ENCODE measurements at regions not wholly inside any gene's neighbourhood (a gene's known extent, or its start where the extent isn't known, plus 50 kb on each side); places are given as distances from the start of the nearest gene placed in this dataset.

DNA sequence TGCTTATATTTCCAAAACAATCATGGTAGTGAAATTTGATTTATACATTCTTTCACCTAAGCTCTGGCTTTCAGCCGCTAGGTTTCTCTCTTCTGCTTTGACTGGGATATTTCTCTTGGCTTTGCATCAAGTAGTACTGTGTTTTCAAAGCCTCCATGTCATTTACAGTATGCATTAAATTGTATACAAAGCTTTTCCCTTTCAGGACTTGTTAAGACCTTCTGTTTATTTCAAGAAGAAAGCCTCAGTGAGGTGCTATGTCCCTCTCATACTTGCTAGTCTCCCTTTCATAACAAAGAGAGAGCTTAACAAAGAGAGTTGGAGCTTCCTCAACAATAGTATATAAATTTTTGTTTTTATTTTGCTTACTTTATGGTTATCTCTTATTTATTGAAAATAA lies 84.2 kb upstream of the SLC25A26 start:
- DNase-seq = no peak
- in situ Hi-C loops (cut with HindIII; ENCODE audit: low pct_ligation_motif_present, low pct_unique_long_range_greater_than_20kb, low sequenced_read_pairs) = no loop called here

DNA sequence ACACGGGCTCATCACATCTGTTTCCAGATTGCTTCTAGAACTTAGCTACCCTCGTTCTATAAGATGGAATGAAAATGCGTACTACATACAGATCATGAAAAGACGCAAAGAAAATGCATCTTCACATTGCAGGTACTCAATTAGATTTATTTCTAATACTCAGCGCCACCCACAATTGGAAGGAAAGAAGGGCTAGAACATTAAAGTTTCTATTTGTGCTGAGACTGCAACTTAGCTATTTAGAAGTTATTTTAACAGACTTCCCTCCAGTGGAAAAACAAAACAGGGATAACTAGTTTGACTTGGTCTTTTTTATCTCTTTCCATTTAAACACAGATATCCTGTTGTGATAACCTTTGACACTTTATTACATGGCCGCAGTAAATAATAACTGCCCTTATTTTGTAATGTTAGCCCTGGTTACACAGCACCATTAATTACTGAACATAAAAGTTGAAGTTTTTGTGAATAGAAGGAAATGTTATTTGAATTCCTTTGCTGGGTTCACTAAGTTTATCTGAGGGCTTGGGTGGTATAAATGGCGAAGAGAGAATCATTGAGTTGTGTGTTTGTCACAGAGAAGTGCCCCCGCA lies 86.9 kb upstream of the SLC25A26 start:
- in situ Hi-C loops (cut with HindIII; ENCODE audit: low pct_ligation_motif_present, low pct_unique_long_range_greater_than_20kb, low sequenced_read_pairs) = no loop called here

DNA sequence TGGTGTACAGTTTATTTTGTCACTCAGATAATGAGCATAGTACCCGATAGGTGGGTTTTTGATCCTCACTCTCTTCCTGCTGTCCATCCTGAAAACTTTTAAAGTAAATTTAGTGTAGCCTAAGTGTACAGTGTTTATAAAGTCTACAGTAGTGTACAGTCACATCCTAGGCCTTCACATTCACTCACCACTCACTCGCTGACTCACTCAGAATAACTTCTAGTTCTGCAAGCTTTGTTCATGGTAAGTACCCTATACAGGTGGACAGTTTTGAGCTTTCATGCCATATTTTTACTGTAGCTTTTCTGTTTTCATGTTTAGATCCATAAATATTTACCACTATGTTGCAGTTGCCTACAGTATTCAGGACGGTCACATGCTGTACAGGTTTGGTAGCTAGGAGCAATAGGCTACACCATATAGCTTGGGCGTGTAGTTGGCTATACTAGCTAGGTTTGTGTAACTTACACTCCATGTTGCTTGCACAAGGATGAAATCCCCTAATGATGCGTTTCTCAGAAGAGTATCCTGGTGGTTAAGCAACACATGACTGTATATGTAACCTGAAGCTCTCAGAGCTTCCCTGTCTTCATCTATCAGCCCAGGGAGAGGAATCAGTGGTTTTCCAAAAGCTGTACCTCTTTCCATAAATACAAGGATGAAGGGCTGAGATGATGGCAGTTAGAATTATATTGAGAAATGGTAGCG lies 87.6 kb upstream of the SLC25A26 start:
- in situ Hi-C loops (cut with HindIII; ENCODE audit: low pct_ligation_motif_present, low pct_unique_long_range_greater_than_20kb, low sequenced_read_pairs) = no loop called here
- peak; percentile 50 for DNase-seq

More for the DNA sequence above, 86.9 kb upstream of the SLC25A26 start:
- DNase-seq = no peak

DNA sequence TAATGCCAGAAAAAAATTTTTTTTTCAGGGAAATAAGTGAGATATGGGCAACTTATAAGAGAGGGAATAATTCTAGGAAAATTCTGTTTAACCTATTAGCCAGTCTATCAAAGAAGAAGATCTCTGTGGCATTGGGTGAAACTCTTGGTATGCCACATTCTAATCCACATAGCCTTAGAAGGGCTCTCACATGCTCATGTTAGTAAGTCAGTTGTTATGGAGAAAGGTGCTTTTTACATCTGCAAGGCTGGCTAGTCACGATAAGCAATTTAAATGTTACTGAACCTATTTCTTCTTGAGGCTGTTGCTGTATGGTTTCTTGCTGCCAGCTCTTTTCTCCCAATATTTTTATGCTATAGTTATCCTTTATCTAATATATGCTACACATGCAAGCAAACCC lies 89.9 kb upstream of the MAGI1 start:
- no peak for DNase-seq
- in situ Hi-C loops (cut with HindIII; ENCODE audit: low pct_ligation_motif_present, low pct_unique_long_range_greater_than_20kb, low sequenced_read_pairs) = no loop called here

DNA sequence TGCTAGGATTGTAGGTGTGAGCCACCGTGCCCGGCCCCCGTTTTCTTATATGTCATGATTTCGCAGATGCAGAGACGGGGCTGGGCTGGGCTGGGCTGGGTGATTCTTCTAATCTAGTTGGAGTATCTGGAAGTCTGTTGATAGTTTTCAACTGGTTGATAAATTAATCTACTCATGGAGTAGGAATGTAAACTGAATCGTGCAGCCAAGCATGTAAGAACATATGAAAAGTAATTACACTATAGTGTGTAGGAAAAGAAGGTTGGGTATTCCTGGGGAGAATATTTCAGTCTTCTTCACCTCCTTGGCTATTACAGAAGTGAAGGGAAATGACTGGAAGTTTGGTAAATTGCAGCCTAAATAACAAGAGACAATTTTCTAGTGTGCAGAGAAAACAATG lies 82.6 kb upstream of the MAGI1 start:
- in situ Hi-C loops (cut with HindIII; ENCODE audit: low pct_ligation_motif_present, low pct_unique_long_range_greater_than_20kb, low sequenced_read_pairs) = no loop called here
- DNase-seq = peak; percentile 57

DNA sequence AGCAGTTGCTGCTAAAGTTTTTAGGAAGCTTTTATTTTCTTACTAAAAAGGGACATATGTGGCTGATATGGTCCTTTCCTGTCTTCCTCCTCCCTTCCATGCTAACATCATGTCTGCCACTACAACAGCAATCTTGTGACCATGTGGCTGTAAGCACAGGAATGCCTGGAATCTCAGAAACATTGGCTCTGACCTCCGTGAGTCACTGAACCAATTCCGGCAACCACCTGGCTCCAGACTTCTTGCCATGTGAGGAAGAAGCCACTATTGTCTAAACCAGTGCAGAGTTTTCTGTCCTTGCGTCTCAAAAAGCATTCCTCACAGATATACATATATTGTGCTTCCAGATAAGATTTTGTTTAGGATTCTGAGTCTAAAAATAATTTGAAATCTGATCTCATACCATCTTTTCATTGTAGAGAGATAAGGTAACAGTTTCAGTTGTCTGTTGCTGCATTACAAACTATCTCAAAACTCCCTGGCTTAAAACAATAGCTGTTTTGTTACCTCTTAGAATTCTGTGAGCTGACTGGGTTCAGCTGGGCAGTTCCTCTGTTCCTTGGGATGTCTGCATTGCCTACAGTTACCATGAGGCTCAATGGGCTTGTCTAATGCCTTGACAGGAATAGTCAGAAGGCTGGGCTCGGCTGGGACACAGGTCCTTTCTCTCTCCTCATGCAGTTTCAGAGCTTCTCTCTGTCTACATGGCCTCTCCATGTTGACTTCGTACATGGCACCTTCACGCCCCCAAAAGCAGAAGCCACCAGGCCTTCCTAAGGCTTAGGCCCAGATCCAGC lies 77.3 kb upstream of the MAGI1 start:
- DNase-seq = peak; percentile 93
- in situ Hi-C loops (cut with HindIII; ENCODE audit: low pct_ligation_motif_present, low pct_unique_long_range_greater_than_20kb, low sequenced_read_pairs) = no loop called here

DNA sequence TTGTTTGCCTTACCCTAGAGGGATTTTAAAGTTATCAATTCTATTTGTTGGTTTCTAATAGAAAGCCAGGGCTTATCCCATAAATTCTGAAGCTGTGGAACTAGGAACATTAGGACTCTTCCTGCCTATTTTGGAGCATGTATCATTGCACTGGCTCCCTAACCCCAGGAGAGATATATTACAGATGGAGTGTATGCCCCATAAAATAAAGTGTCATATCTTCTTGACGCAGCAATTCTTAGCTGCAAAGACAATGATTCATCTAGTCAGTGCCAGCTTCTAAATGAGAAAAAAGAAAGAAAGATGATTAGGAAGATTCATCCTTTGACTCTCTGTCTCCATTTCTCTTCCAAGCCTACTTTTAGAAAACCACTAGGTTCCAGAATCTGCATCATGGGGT lies 74.8 kb upstream of the MAGI1 start:
- DNase-seq = no peak
- in situ Hi-C loops (cut with HindIII; ENCODE audit: low pct_ligation_motif_present, low pct_unique_long_range_greater_than_20kb, low sequenced_read_pairs) = no loop called here

DNA sequence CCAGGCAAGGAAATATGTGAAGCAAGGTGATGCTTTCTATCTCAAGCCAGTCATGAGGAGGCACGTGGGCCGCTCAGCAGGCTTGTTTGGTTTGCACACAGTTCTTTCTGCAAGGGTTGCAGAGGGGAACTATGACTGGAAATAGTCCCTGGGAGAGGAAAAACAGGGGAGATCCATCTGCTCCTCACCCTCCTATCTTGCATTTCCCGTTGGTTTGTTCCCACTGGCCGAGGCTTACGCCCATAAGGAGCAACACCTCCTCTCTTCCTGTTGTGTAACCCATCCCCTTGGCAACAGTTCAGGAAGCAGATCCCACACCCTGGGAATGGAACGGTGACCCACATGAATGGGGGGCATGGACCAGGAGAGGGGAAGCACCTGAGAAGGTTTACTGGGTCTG lies 72.1 kb upstream of the MAGI1 start:
- in situ Hi-C loops (cut with HindIII; ENCODE audit: low pct_ligation_motif_present, low pct_unique_long_range_greater_than_20kb, low sequenced_read_pairs) = no loop called here
- no peak for DNase-seq

DNA sequence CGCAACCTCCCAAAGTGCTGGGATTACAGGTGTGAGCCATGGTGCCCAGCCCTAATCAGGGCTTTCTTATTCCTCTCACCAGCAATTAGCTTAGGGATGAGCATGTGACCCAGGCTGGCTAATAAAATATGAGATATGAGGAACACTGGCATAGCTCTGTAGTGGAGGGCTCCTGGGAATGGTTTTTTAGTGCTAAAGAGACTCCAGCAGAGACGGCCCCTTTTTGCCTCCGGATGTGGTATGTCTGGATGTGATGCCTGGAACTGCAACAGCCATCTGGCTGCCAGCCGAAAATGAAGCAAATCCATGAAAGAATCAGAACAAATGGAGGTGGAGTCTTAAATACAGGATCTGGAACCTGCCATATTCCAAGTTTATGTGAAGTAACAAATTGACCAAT lies 69.1 kb upstream of the MAGI1 start:
- in situ Hi-C loops (cut with HindIII; ENCODE audit: low pct_ligation_motif_present, low pct_unique_long_range_greater_than_20kb, low sequenced_read_pairs) = no loop called here
- no peak for DNase-seq

DNA sequence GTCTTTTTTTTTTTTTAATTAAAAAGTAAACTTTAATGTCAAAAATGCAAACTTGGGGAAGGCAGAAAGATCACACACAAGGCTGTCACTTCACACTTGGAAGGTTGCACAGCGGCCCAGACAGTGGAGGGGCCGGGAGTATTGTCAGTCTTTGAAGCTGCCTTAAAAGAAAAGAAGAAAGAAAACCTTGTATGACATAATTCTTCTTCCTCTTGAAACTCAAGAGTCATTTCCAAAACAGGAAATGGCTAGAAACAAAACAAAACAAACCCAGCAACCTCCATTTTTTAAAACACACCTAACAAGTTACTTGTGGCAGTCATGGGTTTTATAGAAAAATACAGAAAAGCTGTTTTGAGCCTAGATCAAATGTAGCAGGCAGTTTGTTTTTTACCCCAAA lies 68.1 kb upstream of the MAGI1 start:
- no peak for DNase-seq
- in situ Hi-C loops (cut with HindIII; ENCODE audit: low pct_ligation_motif_present, low pct_unique_long_range_greater_than_20kb, low sequenced_read_pairs) = no loop called here

DNA sequence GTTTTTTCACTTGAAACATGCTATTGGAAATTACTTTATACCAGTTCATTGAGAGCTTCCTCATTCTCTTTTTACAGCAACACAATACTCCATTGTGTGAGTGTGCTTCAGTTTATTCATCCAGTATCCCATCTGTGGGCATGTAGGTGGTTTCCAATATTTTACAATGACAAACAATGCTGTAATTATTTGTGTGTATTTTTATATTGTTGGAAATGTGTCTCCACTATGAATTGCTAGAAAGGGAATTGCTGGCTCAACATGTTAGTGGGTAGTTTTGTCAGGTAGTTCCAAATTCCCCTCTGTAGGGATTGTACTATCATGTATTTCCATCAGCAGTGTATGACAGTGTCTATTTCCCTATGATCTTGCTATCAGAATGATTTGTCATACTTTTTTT lies 65.8 kb upstream of the MAGI1 start:
- in situ Hi-C loops (cut with HindIII; ENCODE audit: low pct_ligation_motif_present, low pct_unique_long_range_greater_than_20kb, low sequenced_read_pairs) = no loop called here

DNA sequence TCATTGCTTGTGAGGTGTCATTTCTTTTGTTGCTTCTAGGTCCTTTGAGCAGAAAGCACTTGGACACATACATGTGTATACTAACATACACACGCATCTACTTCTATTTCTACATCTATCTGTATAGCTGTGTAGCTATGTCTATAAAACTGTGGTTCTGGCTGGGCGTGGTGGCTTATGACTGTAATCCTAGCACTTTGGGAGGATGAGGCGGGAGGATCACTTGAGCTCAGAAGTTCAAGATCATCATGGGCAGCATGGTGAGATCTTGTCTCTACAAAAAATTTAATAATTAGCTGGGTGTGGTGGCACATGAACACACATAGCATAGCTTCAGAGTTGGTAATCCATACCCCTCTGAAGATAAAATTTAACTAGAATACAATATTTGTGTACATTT lies 65.0 kb upstream of the MAGI1 start:
- in situ Hi-C loops (cut with HindIII; ENCODE audit: low pct_ligation_motif_present, low pct_unique_long_range_greater_than_20kb, low sequenced_read_pairs) = no loop called here
- DNase-seq = no peak

More for the DNA sequence above, 65.8 kb upstream of the MAGI1 start:
- no peak for DNase-seq

DNA sequence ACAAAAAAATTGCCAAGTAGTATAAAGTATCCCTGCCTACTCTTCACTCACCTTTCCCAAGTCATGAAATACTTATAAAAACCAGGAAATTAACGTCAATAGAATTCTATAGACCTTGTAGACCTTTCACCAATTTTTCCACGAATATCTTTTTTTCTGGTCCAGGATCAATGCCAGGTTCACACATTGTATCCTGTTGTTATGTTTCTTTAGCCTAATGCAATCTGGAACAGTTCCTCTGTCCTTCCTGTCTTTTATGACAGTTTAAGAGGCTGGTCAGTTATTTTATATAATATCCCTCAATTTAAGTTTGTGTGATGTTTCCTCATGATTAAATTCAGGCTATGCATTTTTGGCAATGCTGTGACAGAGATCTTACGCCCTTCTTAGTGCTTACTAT lies 63.2 kb upstream of the MAGI1 start:
- no peak for DNase-seq
- in situ Hi-C loops (cut with HindIII; ENCODE audit: low pct_ligation_motif_present, low pct_unique_long_range_greater_than_20kb, low sequenced_read_pairs) = no loop called here

DNA sequence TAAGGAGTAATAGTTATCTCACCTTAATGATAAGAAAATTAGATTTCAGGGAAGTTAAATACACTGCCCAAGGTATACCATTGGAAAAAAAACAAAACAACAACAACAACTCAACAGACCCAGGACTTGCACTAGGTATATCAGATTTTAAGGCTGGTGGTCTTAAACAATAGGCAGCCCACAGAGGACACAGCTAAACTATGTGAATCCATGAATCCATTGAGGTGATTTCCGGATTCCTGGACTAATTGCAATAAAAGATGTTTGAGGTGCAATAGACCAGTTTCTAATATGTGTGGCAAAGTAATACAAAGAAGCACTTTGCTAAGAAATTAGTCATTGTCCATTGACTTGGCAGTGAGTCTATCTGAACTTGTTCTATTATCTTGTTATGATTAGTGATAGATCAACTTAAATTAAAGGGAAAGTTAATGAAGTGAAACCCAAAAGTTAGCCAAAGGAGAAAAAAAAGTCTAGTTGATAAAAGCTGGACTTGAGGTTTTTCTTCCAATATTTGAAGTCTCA lies 60.9 kb upstream of the MAGI1 start:
- DNase-seq = no peak
- in situ Hi-C loops (cut with HindIII; ENCODE audit: low pct_ligation_motif_present, low pct_unique_long_range_greater_than_20kb, low sequenced_read_pairs) = no loop called here

DNA sequence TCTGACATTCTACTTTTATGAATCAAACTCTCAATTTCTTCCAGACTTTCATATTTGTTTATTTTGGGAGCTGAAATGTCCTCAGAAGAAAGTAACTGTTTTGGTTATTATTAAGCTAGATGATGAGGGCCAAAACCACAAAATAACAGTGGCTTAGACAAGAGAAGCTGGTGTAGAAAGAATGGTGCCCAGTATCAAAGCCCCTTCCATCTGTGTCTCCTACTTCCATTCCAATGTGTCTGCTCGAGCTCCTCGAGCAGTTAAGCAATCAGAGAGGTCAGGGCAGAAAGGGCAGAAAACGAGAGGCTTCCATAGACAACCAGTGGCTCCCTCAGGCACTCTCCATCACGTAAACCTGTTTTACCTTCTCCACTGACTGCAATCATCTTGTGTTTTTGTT lies 59.7 kb upstream of the MAGI1 start:
- in situ Hi-C loops (cut with HindIII; ENCODE audit: low pct_ligation_motif_present, low pct_unique_long_range_greater_than_20kb, low sequenced_read_pairs) = no loop called here
- DNase-seq = no peak

DNA sequence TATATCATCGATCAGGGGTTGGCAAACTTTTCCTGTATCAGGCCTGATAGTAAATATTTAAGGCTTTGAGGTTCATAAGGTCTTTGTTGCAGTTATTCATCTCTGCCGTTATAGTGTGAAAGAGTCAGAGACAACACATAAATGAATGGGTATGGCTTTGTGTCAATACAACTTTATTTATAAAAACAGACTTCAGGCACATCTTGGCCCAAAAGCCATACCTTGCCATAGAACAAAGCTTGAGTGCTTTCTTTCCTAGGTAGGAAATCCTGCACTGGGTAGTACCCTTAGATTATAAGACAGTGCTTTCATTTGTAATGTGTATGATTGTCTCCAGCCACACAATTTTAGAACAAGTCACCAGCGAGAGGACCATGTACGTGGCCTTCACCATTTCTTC lies 58.9 kb upstream of the MAGI1 start:
- in situ Hi-C loops (cut with HindIII; ENCODE audit: low pct_ligation_motif_present, low pct_unique_long_range_greater_than_20kb, low sequenced_read_pairs) = no loop called here
- DNase-seq = no peak

DNA sequence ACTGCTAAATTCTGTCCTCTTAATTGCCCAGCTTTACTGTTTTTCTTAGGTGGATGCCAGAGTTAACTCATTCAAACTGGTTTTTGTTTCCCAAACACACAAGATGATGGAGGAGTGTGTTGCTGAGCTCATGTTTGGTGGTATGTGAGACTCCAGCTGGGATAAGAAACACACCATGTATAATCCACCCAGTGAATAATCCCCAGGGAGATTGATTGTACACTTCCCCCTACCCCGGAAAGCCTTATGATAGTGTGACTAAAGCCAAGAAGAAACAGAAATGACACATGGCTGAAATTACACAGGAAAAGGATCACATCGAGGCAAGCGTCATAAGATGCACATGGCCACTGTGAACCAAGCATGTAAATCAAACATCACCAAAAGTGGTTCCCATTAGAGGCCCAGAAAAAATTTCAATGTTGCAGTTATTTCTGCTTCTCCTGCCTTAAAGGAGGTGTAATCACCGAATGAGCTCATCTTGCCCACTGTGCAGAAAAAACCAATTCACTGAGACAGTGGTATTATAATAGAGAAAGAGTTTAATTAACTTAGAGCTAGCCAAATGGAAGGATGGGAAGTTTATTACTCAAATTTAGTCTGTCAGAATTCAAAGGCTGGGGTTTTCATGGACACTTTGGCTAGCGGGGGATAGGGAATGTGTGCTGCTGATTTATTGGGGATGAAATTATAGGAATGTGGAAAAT lies 56.7 kb upstream of the MAGI1 start:
- in situ Hi-C loops (cut with HindIII; ENCODE audit: low pct_ligation_motif_present, low pct_unique_long_range_greater_than_20kb, low sequenced_read_pairs) = no loop called here
- DNase-seq = no peak

DNA sequence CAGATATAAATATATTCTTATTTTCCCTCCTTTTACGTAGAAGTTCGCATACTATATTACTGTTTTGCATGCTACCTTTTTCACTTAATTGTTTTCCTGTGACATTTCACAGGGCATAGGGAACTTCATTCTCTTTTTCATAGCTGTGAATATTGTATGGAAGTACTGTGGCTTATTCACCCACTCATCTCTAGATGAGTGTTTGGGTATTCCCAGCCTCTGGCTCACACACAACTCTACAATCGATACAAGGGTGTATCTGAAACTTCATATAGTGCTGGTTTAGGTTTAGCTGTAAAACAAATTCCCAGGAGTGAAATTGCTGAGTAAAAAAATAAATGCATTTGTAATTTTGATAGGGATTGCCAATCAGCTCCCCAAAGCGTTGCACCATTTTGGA lies 55.3 kb upstream of the MAGI1 start:
- DNase-seq = no peak
- in situ Hi-C loops (cut with HindIII; ENCODE audit: low pct_ligation_motif_present, low pct_unique_long_range_greater_than_20kb, low sequenced_read_pairs) = no loop called here

Data from ACHN (cell line).